Progenitor cell of endocrine pancreas (in vitro differentiated cells): ENCODE measurements at regions not wholly inside any gene's neighbourhood (a gene's known extent, or its start where the extent isn't known, plus 50 kb on each side); places are given as distances from the start of the nearest gene placed in this dataset.

Experiments used
- DNase-seq: peaks from one replicate; pipeline ENCODE4 v3.0.0; 2021; ENCODE audit warnings: low spot score; ENCODE audit not compliant: unreplicated experiment
- H3K27ac Mint-ChIP-seq: 2 replicates; pipeline ENCODE4 v1.8.0; 2021; ENCODE audit warnings: mild to moderate bottlenecking, moderate library complexity, mixed read lengths
- H3K27me3 Mint-ChIP-seq: 2 replicates; pipeline ENCODE4 v1.8.0; 2021; ENCODE audit warnings: mixed read lengths
- H3K36me3 Mint-ChIP-seq: 2 replicates; pipeline ENCODE4 v1.8.0; 2022; ENCODE audit warnings: mixed read lengths; ENCODE audit not compliant: insufficient read depth
- H3K4me1 Mint-ChIP-seq: 2 replicates; pipeline ENCODE4 v1.8.0; 2021; ENCODE audit warnings: low read depth, mixed read lengths
- H3K4me3 Mint-ChIP-seq: 2 replicates; pipeline ENCODE4 v1.8.0; 2021; ENCODE audit warnings: low read depth, mild to moderate bottlenecking, moderate library complexity, mixed read lengths
- H3K9me3 Mint-ChIP-seq: 2 replicates; pipeline ENCODE4 v1.8.0; 2021; ENCODE audit warnings: low read depth, mixed read lengths
- CTCF ChIP-seq: fragments of 200-600 bp; sonication (generic); IDR thresholded peaks from one replicate; pipeline ENCODE4 v1.5.0; 2021; ENCODE audit warnings: antibody characterized with exemption, mild to moderate bottlenecking; ENCODE audit not compliant: unreplicated experiment

GRCh38 chr1:221083902-221084301 is 204.7 kb downstream of the HLX start:
- Mint-ChIP-seq H3K9me3 (peaks cover 7% of the 10 kb centered on the region), H3K27ac (no peak overlapping the region), H3K36me3 (no peaks in the 10 kb centered on the region), H3K4me3 (no peak overlapping the region), H3K27me3 (no peaks in the 10 kb centered on the region), H3K4me1 (peaks cover 5% of the 10 kb centered on the region)
- TF ChIP-seq CTCF, result no peak
- DNase-seq, result no peak

- H3K27ac Mint-ChIP-seq, result no peak overlapping the region
- no peak for TF ChIP-seq CTCF
- H3K27me3 Mint-ChIP-seq, result no peaks in the 10 kb centered on the region
- no peak for DNase-seq
- H3K4me1 Mint-ChIP-seq, result peaks cover 5% of the 10 kb centered on the region
- H3K36me3 Mint-ChIP-seq, result no peaks in the 10 kb centered on the region
- H3K9me3 Mint-ChIP-seq, result peaks cover 7% of the 10 kb centered on the region
- no peak overlapping the region for H3K4me3 Mint-ChIP-seq
Observed at GRCh38 chr1:221084681-221085080, 205.4 kb downstream of the HLX start.

- no peak for TF ChIP-seq CTCF
- no peak overlapping the region for H3K4me3 Mint-ChIP-seq
- H3K27ac Mint-ChIP-seq, result no peak overlapping the region
- DNase-seq, result no peak
- peaks cover 3% of the 10 kb centered on the region for H3K9me3 Mint-ChIP-seq
- H3K4me1 Mint-ChIP-seq, result peaks cover 5% of the 10 kb centered on the region
- no peaks in the 10 kb centered on the region for H3K36me3 Mint-ChIP-seq
- no peaks in the 10 kb centered on the region for H3K27me3 Mint-ChIP-seq
Observed at GRCh38 chr1:221085701-221086375, 206.6 kb downstream of the HLX start.

GRCh38 chr1:221087919-221088318 is 208.7 kb downstream of the HLX start:
- Mint-ChIP-seq H3K4me3 (no peak overlapping the region), H3K27ac (no peak overlapping the region), H3K36me3 (no peaks in the 10 kb centered on the region), H3K9me3 (peaks cover 3% of the 10 kb centered on the region), H3K27me3 (no peaks in the 10 kb centered on the region), H3K4me1 (peaks cover 5% of the 10 kb centered on the region)
- no peak for TF ChIP-seq CTCF
- DNase-seq, result no peak

- Mint-ChIP-seq H3K9me3 (peaks cover 3% of the 10 kb centered on the region), H3K4me3 (no peak overlapping the region), H3K27me3 (no peaks in the 10 kb centered on the region), H3K36me3 (no peaks in the 10 kb centered on the region), H3K4me1 (peaks cover 2% of the 10 kb centered on the region), H3K27ac (no peak overlapping the region)
- no peak for DNase-seq
- no peak for TF ChIP-seq CTCF
Observed at GRCh38 chr1:221089273-221089672, 210.0 kb downstream of the HLX start.
